Testis (tissue), 2 donors: ENCODE measurements at regions not wholly inside any gene's neighbourhood (a gene's known extent, or its start where the extent isn't known, plus 50 kb on each side); places are given as distances from the start of the nearest gene placed in this dataset.

Experiments
- DNase-seq: peaks from one replicate; pipeline ENCODE4 v3.0.0-alpha.2; 2019
- H3K27ac ChIP-seq, 2 donors: fragments of 200-600 bp; sonication (generic); one replicate each; pipeline ENCODE4 v1.5.1; 2019
- H3K27me3 ChIP-seq: fragments of 200-600 bp; sonication (generic); one replicate; pipeline ENCODE4 v1.5.1; 2019
- H3K36me3 ChIP-seq: fragments of 200-600 bp; sonication (generic); one replicate; pipeline ENCODE4 v1.5.1; 2017; ENCODE audit warnings: low read depth; ENCODE audit errors: missing control alignments
- H3K4me1 ChIP-seq: fragments of 200-600 bp; sonication (generic); one replicate; pipeline ENCODE4 v1.5.1; 2019
- H3K4me3 ChIP-seq, 2 donors: fragments of 200-600 bp; sonication (generic); one replicate each; pipeline ENCODE4 v1.5.1; 2017 to 2019
- H3K9me3 ChIP-seq: fragments of 200-600 bp; sonication (generic); one replicate; pipeline ENCODE4 v1.5.1; 2017
- POLR2A ChIP-seq: fragments of 450-650 bp; IDR thresholded peaks from one replicate; pipeline ENCODE4 v1.6.1; 2017; ENCODE audit warnings: antibody characterized with exemption, mild to moderate bottlenecking, moderate library complexity
- WGBS, 2 donors: methylation state at CpG; one replicate each; pipeline ENCODE4 v1.1.5; 2018; 5-methylcytosine and 5-hydroxymethylcytosine counted together
- intact Hi-C: fragments of 100-400 bp; cut with DNase I; formaldehyde crosslinking; loops from one replicate; pipeline ENCODE4 v1.15.1; 2023; ENCODE audit warnings: low total_unique reads
- TF ChIP-seq, protein P1 (sequence below), 3 experiments: fragments of 450-650 bp in 2 of 3; fragments of 200-600 bp in 1 of 3; sonication (generic) in 1 of 3; IDR thresholded peaks; one replicate each; pipeline ENCODE4 v1.5.1; 2016 to 2019; ENCODE audit warnings: antibody characterized with exemption in 3 of 3, mild to moderate bottlenecking in 2 of 3, moderate library complexity in 1 of 3

- no peaks in the 10 kb centered on the region for H3K9me3 ChIP-seq
- H3K4me1 ChIP-seq, result no peaks in the 10 kb centered on the region
- intact Hi-C loops, result no loop called here
These were observed 344.7 kb downstream of the AGTPBP1 start for GRCh38 chr9:85397005-85397404.

DNA sequence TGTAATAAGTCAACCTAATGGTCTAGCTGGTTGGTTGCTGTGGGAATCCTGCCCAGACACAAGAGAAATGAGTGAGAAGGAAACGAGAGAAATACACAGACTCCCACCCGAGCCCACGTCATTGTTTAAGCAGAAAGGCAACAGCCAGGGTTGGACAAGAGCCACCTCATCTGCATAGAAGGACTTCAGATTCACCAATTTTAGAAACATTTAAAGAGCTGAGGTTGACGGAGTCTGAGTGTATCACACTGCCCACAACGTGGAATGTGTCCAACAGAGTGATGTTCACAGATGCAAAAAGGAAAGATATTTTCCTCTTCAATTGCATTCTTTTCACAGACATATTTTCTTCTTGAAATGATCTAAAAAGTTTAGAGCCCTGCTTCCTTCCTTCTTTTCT is 349.5 kb downstream of the AGTPBP1 start:
- DNase-seq, result no peak
- intact Hi-C loops, result no loop called here
- TF ChIP-seq, protein P1, sequence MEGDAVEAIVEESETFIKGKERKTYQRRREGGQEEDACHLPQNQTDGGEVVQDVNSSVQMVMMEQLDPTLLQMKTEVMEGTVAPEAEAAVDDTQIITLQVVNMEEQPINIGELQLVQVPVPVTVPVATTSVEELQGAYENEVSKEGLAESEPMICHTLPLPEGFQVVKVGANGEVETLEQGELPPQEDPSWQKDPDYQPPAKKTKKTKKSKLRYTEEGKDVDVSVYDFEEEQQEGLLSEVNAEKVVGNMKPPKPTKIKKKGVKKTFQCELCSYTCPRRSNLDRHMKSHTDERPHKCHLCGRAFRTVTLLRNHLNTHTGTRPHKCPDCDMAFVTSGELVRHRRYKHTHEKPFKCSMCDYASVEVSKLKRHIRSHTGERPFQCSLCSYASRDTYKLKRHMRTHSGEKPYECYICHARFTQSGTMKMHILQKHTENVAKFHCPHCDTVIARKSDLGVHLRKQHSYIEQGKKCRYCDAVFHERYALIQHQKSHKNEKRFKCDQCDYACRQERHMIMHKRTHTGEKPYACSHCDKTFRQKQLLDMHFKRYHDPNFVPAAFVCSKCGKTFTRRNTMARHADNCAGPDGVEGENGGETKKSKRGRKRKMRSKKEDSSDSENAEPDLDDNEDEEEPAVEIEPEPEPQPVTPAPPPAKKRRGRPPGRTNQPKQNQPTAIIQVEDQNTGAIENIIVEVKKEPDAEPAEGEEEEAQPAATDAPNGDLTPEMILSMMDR (IDR thresholded peaks at IDR 0.05), result no peak
- TF ChIP-seq POLR2A, result no peak
- H3K9me3 ChIP-seq, result no peaks in the 10 kb centered on the region
- H3K4me3 ChIP-seq, result no peak overlapping the region
- 45 to 53% methylated on average over 5 of the region's 5 CpGs for WGBS, 2 donors
- H3K27ac ChIP-seq, result no peak overlapping the region
- H3K36me3 ChIP-seq, result no peaks in the 10 kb centered on the region
- H3K27me3 ChIP-seq, result no peaks in the 10 kb centered on the region
- no peaks in the 10 kb centered on the region for H3K4me1 ChIP-seq

More at GRCh38 chr9:85397005-85397404, 344.7 kb downstream of the AGTPBP1 start:
- WGBS, 2 donors, result 91 to 93% methylated on average over 5 to 6 of the region's 6 CpGs
- H3K27ac ChIP-seq, result no peak overlapping the region
- no peak overlapping the region for H3K4me3 ChIP-seq
- no peaks in the 10 kb centered on the region for H3K36me3 ChIP-seq
- no peaks in the 10 kb centered on the region for H3K27me3 ChIP-seq
- DNase-seq, result no peak
- no peak for TF ChIP-seq POLR2A
- TF ChIP-seq, protein P1 (IDR thresholded peaks at IDR 0.05), result no peak

DNA sequence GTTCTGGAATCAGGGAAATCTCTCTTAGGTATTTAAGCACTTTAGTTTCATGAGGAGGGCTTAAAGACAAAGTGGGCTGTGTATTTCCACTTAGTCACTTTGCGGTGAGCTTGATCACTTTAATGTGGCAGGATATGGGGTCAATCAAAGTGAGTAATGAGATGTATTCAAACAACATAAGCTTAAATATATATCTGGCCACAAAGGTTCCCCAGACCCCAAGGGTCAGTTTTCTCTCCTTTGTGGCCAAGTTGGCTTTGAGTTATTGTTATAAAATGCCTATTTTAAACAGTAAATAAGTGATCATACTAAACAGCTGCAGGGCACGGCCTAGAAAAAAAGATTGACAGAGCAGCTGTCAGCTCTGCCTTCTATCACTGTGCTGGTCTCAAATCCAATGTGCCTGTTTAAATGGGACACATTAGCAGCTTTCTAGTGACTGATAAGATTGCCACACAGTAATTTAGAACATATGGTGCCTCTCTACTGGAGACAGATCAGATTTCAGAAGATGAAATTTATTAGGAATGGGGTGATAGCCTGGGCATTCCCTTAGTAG is 363.9 kb downstream of the AGTPBP1 start:
- 65 to 74% methylated on average over 2 of the region's 2 CpGs for WGBS, 2 donors
- H3K4me3 ChIP-seq, result no peak overlapping the region
- DNase-seq, result no peak
- intact Hi-C loops, result no loop called here
- no peaks in the 10 kb centered on the region for H3K27me3 ChIP-seq
- H3K9me3 ChIP-seq, result no peaks in the 10 kb centered on the region
- H3K27ac ChIP-seq, result no peak overlapping the region
- H3K4me1 ChIP-seq, result no peaks in the 10 kb centered on the region
- no peaks in the 10 kb centered on the region for H3K36me3 ChIP-seq
- no peak for TF ChIP-seq POLR2A
- TF ChIP-seq, protein P1 (IDR thresholded peaks at IDR 0.05), result no peak

DNA sequence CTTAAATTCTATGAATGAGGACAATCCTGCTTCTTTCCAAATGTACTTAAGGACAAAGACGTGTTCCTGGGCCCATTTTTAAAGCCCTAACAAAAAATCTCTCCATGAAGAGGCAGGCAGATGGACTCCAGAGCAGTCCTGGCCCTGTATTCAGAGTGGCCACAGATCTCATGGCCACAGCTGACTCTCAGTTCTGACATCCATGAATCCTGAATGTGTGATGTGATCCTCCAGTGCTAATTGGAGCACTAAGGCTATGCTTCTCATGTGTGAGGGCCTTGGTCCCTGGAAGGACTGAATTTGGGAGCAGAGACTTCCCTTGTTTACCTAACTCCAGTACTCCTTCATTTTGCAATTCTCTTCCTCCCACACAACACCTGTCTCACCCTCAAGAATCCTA is 373.0 kb downstream of the AGTPBP1 start:
- no peaks in the 10 kb centered on the region for H3K4me1 ChIP-seq
- intact Hi-C loops, result no loop called here
- H3K36me3 ChIP-seq, result no peaks in the 10 kb centered on the region
- TF ChIP-seq POLR2A, result no peak
- 71 to 100% methylated on average over 1 of the region's 1 CpG for WGBS, 2 donors
- H3K4me3 ChIP-seq, result no peak overlapping the region
- H3K27ac ChIP-seq, result no peak overlapping the region
- no peak for DNase-seq
- no peaks in the 10 kb centered on the region for H3K9me3 ChIP-seq
- H3K27me3 ChIP-seq, result no peaks in the 10 kb centered on the region

DNA sequence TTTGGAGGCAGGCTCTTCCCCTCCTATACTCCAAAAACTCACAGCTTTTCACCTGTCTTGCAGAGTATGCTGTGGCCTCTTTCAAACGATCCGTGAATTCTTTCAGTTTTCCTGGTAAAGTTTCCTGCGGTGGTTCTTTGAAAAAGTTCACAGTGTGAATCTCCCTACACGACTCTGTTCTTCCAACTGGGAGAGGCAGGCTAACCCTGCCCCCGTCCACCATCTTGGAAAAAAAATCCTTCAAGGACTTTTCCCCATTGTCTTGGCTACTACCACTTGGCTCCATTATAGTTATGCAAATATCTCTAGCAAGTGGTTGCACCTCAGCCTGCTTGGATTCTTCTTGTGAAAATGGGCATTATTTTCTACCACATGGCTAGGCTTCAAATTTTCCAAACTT is 382.6 kb downstream of the AGTPBP1 start:
- no peak for DNase-seq
- intact Hi-C loops, result no loop called here
- Histone ChIP-seq H3K36me3 (no peaks in the 10 kb centered on the region), H3K4me1 (no peaks in the 10 kb centered on the region), H3K27me3 (no peaks in the 10 kb centered on the region), H3K4me3 (no peak overlapping the region), H3K27ac (no peak overlapping the region), H3K9me3 (no peaks in the 10 kb centered on the region)
- TF ChIP-seq, protein P1 (IDR thresholded peaks at IDR 0.05), result no peak
- no peak for TF ChIP-seq POLR2A
- WGBS, 2 donors, result 89% methylated on average over 5 of the region's 5 CpGs
